Stimulated activated naive CD8-positive, alpha-beta T cell treated with anti-CD3 and anti-CD28 coated beads, Interleukin-15, amount 100 ng/mL, for 72 hours (primary cell): ENCODE measurements at regions not wholly inside any gene's neighbourhood (a gene's known extent, or its start where the extent isn't known, plus 50 kb on each side); places are given as distances from the start of the nearest gene placed in this dataset.
"Not testable (repeated sequence)": the region's sequence is repeated elsewhere in the genome, so short reads cannot be mapped to it uniquely, and the experiment has no call there.

Source experiments
- ATAC-seq: fragments of 150-1000 bp; cut with Tn5 transposase; 2 replicates; pipeline ENCODE4 v1.10.0; 2021; ENCODE audit warnings: mild to moderate bottlenecking, moderate library complexity
- DNase-seq, 2 donors: peaks; one replicate each; pipeline ENCODE4 v3.0.0; 2021 to 2022
- H3K27ac Mint-ChIP-seq, 2 donors: one replicate each; pipeline ENCODE4 v1.8.0; 2022; ENCODE audit warnings: mild to moderate bottlenecking in 2 of 2, mixed read lengths in 2 of 2, moderate library complexity in 2 of 2
- H3K27me3 Mint-ChIP-seq: one replicate; pipeline ENCODE4 v1.8.0; 2022; ENCODE audit warnings: mixed read lengths
- H3K4me1 Mint-ChIP-seq: one replicate; pipeline ENCODE4 v1.8.0; 2022; ENCODE audit warnings: mild to moderate bottlenecking, mixed read lengths
- H3K4me3 Mint-ChIP-seq, 2 donors: one replicate each; pipeline ENCODE4 v1.8.0; 2022; ENCODE audit warnings: mild to moderate bottlenecking in 2 of 2, mixed read lengths in 2 of 2, moderate library complexity in 1 of 2
- H3K9me3 Mint-ChIP-seq, 2 donors: one replicate each; pipeline ENCODE4 v1.8.0; 2022; ENCODE audit warnings: mixed read lengths in 2 of 2

DNA sequence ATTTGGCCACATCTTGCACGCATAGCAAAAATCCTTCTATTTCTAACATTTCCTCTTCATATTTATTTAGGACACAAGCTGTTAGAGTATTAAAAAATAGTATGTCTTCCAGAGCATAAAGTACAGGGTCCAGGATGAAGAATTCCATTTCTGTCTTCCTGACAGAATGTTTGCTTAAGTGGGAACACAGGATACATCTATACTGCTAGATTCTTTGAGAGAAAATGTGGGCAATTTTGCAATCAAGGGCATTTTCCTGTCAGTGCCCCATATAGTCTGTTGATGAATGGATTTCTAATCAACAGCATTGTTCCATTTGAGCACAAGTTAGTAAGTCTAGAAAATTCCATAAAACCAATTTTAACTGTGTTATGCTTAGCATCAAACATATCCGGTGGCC lies 409.9 kb downstream of the CPS1 start:
- no peak for ATAC-seq
- Mint-ChIP-seq H3K27ac (no peak overlapping the region), H3K9me3 (peaks cover 0 to 6% of the 10 kb centered on the region in 2 donors), H3K4me3 (no peak overlapping the region), H3K27me3 (no peaks in the 10 kb centered on the region), H3K4me1 (no peaks in the 10 kb centered on the region)
- no peak for DNase-seq

DNA sequence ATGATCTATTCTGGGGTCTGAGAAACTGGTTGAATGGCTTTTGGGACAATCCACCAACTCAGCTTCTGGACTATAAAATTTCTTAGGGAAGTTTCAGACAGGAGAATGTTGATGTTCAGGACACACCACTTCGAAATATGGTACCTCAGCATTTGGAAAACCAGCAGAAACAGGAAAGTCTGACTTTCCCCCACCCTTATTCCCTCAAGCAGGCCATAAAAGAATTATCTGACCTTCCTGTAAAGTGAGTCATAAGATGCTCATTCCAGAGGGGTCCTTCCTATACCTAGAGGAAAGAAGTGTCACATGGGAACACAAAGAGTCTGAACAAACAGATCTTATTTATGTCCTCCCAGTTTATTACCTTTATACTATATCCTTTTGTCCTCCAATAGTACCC lies 415.0 kb downstream of the CPS1 start:
- H3K27ac Mint-ChIP-seq, result no peak overlapping the region
- H3K27me3 Mint-ChIP-seq, result no peaks in the 10 kb centered on the region
- no peak overlapping the region for H3K4me3 Mint-ChIP-seq
- ATAC-seq (no peak), DNase-seq (no peak)
- H3K9me3 Mint-ChIP-seq, result peaks cover 0 to 6% of the 10 kb centered on the region in 2 donors
- H3K4me1 Mint-ChIP-seq, result no peaks in the 10 kb centered on the region

DNA sequence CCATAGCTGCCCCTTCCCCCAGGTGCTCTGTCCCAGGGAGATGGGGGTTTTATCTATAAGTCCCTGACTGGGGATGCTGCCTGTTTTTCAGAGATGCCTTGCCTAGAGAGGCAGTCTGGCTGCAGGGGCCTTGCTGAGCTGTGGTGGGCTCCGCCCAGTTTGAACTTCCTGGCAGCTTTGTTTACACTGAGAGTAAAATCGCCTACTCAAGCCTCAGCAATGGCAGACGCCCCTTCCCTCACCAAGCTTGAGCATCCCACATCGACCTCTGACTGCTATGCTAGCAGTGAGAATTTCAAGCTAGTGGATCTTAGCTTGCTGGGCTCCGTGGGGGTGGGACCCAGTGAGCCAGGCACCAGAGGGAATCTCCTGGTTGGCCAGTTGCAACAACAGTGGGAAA lies 430.4 kb downstream of the CPS1 start:
- not testable (repeated sequence) for H3K4me1 Mint-ChIP-seq, DNase-seq, H3K27ac Mint-ChIP-seq, H3K4me3 Mint-ChIP-seq, H3K27me3 Mint-ChIP-seq, ATAC-seq
- peaks cover 7 to 29% of the 10 kb centered on the region in 2 donors for H3K9me3 Mint-ChIP-seq

DNA sequence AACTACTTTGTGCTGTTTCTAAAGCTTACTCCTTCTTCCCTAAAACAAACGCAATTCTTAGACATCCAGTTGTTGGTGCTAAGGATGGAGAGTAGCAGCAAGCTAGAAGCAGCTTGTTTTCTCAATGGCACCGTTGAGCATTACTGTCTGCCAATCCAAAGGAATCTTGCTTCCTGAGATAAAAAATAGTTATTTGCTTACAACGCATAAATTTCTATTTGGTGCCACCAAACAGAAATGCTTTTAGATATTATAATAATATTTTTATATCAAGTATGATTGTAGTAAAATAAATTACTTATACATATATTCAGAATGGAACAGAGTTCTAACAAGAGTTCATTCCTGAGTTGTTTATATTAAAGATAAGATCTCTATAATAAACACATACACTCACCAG lies 434.7 kb downstream of the CPS1 start:
- no peaks in the 10 kb centered on the region for H3K4me1 Mint-ChIP-seq
- ATAC-seq, result no peak
- H3K9me3 Mint-ChIP-seq, result peaks cover 13 to 29% of the 10 kb centered on the region in 2 donors
- no peak overlapping the region for H3K4me3 Mint-ChIP-seq
- DNase-seq, result no peak
- no peaks in the 10 kb centered on the region for H3K27me3 Mint-ChIP-seq
- no peak overlapping the region for H3K27ac Mint-ChIP-seq

DNA sequence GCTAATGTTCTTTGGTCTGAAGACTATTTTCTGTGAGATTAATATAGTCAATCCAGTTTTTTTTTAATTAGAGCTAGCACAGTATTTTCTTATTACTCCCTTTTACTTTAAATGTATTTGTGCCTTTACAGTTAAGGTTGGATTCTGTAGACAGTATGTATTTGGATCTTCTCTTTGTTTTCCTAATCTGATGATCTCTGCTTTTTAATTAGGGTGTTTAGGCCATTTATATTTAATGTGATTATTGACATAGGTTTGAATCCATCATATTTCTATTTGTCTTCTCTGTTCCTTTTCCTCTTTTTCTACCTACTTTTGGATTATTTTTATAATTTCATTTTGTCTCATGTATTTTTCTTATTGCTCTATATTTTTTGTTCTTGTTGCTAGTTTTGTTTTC lies 437.7 kb downstream of the CPS1 start:
- no peak overlapping the region for H3K4me3 Mint-ChIP-seq
- peaks cover 13 to 16% of the 10 kb centered on the region in 2 donors for H3K9me3 Mint-ChIP-seq
- no peak for DNase-seq
- H3K27ac Mint-ChIP-seq, result no peak overlapping the region
- no peaks in the 10 kb centered on the region for H3K4me1 Mint-ChIP-seq
- ATAC-seq, result no peak
- H3K27me3 Mint-ChIP-seq, result no peaks in the 10 kb centered on the region

DNA sequence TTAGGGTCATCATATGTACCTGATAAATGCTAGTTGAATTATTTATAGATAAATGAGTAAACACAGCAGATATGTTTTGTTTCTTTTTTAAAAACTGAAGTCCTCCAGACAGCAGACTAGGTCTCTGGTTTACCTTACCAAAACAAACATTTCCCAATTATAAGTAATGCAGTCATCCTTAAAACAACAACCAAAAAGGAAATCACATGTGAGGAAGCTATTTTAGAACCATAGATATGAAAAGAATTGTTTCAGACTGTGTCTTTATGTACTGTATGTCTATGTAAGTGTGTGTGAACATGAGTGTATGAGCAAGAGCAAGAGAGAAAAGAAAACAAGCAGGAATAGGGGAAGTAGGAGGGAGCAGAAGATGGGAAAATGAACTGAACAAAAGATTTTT lies 441.0 kb downstream of the CPS1 start:
- DNase-seq, result no peak
- Mint-ChIP-seq H3K27ac (no peak overlapping the region), H3K4me3 (no peak overlapping the region), H3K27me3 (no peaks in the 10 kb centered on the region), H3K4me1 (no peaks in the 10 kb centered on the region), H3K9me3 (peaks cover 13 to 15% of the 10 kb centered on the region in 2 donors)
- no peak for ATAC-seq

DNA sequence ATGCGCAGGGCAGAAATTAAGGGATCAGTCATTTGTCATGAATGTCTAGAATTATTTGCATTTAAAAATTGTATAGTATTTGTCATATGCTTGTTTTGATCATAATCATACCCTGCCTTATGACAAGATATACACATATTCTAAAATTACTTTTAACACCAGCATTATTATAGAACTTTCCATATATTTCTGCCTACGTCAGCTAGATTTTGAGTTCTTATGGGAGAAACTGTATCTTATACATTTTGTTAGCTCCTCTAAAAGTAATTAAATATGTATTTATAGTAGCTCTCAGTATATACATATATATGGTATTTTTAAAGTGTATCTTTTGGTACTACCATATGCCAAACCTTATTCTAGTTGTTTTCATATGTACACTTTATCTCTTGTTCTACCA lies 441.9 kb downstream of the CPS1 start:
- ATAC-seq (no peak), DNase-seq (no peak)
- H3K4me3 Mint-ChIP-seq, result no peak overlapping the region
- no peak overlapping the region for H3K27ac Mint-ChIP-seq
- H3K4me1 Mint-ChIP-seq, result no peaks in the 10 kb centered on the region
- no peaks in the 10 kb centered on the region for H3K27me3 Mint-ChIP-seq
- H3K9me3 Mint-ChIP-seq, result peaks cover 13 to 15% of the 10 kb centered on the region in 2 donors

DNA sequence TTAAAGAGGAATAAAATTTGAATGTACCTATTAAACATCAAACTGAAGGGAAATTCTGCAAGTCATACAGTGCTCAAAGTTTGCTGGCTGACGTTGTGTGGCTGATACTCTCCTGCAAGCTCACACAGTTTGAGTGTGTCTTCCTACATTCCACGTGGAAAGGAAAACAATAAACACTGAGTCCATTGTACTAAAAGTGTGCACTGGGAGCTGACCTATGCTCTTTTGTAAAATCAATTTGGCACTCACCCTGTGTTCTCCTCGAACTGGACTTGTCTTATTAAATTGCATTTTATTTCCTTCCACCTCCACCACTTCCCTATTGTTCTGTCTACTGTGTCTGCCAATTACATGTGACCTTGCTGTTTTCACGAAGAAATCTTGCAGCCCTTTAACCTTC lies 458.0 kb downstream of the CPS1 start:
- no peak overlapping the region for H3K27ac Mint-ChIP-seq
- DNase-seq, result no peak
- no peak overlapping the region for H3K4me3 Mint-ChIP-seq
- H3K9me3 Mint-ChIP-seq, result peaks cover 15 to 17% of the 10 kb centered on the region in 2 donors
- ATAC-seq, result no peak
- no peaks in the 10 kb centered on the region for H3K4me1 Mint-ChIP-seq
- H3K27me3 Mint-ChIP-seq, result no peaks in the 10 kb centered on the region

DNA sequence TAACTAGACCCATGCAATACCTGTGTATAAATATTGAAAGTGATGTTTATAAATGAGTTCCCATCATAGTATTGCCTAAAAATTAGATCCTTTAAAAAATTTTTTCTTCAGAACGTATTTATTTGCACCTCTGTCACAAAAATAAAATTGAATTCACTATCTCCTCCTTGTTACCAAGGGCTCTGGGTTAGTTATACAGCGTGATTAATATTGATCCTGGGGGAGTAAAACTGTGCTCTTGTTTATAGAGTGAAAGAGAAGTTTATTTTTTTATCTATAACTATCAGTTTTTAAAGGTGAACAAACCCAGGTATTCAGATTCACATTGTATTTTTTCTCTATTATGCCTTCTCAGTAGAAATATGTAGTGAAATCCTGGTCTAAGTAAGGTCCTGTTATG lies 458.5 kb downstream of the CPS1 start:
- Mint-ChIP-seq H3K9me3 (peaks cover 15 to 17% of the 10 kb centered on the region in 2 donors), H3K27ac (no peak overlapping the region), H3K4me1 (no peaks in the 10 kb centered on the region), H3K27me3 (no peaks in the 10 kb centered on the region), H3K4me3 (no peak overlapping the region)
- DNase-seq (no peak), ATAC-seq (no peak)

DNA sequence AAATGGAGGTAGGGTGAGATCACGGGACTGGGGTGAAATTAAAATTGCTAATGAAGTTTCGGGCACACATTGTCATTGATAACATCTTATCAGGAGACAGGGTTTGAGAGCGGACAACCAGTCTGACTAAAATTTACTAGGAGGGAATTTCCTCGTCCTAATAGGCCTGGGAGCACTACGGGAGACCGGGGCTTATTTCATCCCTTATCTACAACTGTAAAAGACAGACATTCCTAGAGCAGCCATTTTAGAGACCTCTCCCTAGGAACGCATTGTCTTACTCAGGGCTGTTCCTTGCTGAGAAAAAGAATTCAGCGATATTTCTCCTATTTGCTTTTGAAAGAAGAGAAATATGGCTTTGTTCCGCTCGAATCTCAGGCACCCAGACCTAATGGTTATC lies 468.7 kb downstream of the CPS1 start:
- H3K9me3 Mint-ChIP-seq, result peaks cover 22 to 43% of the 10 kb centered on the region in 2 donors
- not testable (repeated sequence) for H3K4me1 Mint-ChIP-seq, ATAC-seq, H3K27ac Mint-ChIP-seq, H3K27me3 Mint-ChIP-seq, DNase-seq, H3K4me3 Mint-ChIP-seq

DNA sequence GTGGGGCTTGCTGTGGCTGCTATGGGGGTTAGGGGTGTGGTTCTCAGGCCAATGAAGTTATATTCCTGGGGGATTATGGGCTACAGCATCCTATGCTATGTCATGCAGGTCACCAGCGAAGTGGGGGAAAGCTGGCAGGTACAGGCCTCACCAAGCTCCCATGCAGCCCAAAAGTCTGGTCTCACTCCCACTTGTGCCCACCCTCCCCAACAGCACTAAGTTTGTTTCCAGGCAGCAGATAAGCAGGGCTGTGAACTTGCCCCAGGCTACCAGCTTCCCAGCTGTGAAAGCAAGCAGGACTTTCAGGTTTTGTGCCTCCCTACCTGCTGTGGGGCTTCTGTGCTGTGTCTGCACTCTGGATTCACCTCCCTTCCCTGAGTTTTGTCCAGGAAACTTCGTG lies 469.7 kb downstream of the CPS1 start:
- Mint-ChIP-seq H3K4me1 (no peaks in the 10 kb centered on the region), H3K9me3 (peaks cover 22 to 38% of the 10 kb centered on the region in 2 donors)

DNA sequence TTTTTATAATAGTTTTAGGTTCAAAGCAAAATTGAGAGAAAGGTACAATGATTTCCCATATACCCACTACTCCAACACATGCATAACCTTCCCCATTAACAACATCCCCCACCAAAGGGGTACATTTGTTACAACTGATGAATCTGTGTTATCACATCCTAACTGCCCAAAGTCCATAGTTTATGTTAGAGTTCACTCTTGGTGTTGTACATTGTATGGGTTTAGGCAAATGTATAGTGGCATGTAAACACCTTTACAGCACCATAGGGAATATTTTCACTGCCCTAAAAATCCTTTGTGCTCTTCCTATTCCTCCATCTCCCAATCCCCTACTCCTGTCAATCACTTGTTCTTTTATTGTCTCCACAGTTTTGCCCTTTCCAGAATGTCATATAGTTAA lies 471.6 kb downstream of the CPS1 start:
- no peak overlapping the region for H3K4me3 Mint-ChIP-seq
- no peaks in the 10 kb centered on the region for H3K27me3 Mint-ChIP-seq
- DNase-seq (no peak), ATAC-seq (no peak)
- H3K27ac Mint-ChIP-seq, result no peak overlapping the region
- H3K9me3 Mint-ChIP-seq, result peaks cover 13 to 28% of the 10 kb centered on the region in 2 donors
- H3K4me1 Mint-ChIP-seq, result no peaks in the 10 kb centered on the region

More for the DNA sequence above, 469.7 kb downstream of the CPS1 start:
- no peak overlapping the region for H3K4me3 Mint-ChIP-seq
- DNase-seq (no peak), ATAC-seq (no peak)
- no peak overlapping the region for H3K27ac Mint-ChIP-seq
- no peaks in the 10 kb centered on the region for H3K27me3 Mint-ChIP-seq

DNA sequence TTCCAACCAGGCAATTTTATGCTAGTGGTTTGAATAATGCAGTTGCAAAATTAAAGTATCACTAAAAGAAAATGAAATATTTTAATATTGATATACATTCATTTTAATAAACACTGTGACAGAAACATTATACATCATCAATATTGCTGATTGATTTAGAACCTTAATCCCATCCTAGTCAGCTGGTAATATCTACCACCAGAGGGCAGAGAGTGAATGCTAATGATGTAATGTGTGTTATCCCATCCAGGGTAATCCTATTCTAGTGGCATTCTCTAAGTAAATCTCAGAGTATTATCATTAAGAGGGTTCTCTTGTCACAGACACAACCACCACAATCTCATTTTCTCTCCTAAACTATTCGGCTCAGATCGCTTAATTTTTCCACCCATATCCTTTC lies 477.4 kb downstream of the CPS1 start:
- Mint-ChIP-seq H3K4me3 (no peak overlapping the region), H3K4me1 (no peaks in the 10 kb centered on the region), H3K27ac (no peak overlapping the region), H3K27me3 (no peaks in the 10 kb centered on the region), H3K9me3 (peaks cover 0 to 8% of the 10 kb centered on the region in 2 donors)
- DNase-seq (no peak), ATAC-seq (no peak)

DNA sequence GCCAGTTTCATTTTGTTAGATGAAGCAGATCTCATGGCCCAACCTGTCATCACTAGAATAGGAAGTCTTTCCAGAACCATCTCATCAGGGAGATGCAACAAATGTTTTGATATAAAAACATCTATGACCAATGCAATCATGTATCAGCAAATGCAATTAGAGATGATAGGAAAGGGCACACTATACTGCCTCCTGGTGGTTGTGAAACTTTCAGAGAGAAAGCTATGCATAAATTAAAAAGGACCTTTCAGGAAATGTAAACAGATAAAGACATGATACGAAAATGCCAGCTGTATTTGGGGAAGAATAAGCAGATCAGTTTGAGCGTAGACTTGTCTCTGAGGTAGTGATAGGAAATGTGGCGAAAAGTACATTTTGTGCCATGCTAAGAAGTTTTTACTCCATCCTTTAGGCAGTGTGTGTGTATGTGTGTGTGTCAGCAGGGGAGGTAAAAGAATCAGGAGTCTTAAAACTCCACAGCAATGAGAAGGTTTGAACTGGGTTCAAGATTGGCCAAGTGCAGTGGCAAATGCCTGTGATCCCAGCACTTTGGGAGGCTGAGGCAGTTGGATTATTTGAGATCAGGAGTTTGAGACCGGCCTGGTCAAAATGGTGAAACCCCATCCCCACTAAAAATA lies 479.3 kb downstream of the CPS1 start:
- DNase-seq (no peak), ATAC-seq (no peak)
- no peak overlapping the region for H3K27ac Mint-ChIP-seq
- H3K4me1 Mint-ChIP-seq, result no peaks in the 10 kb centered on the region
- H3K27me3 Mint-ChIP-seq, result no peaks in the 10 kb centered on the region
- no peak overlapping the region for H3K4me3 Mint-ChIP-seq
- peaks cover 0 to 4% of the 10 kb centered on the region in 2 donors for H3K9me3 Mint-ChIP-seq

DNA sequence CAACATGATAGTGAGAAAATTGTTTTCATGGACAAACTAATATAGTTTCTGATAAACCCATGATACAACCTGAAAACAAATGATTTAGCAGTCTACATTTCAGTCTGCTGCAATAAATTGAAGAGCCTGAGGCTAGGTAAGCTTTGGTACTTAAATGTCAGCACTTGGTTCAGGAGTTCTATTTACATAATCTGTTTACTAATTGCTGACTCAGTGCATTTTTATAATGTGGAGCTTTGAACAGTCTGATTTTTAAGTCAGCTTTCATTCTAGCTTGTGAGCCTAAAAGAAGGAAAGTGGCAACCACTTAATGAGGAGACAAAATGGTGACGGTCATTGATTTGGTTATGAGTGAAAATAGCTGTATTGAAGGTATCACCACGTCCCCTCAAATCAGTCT lies 488.6 kb downstream of the CPS1 start:
- ATAC-seq (no peak), DNase-seq (no peak)
- Mint-ChIP-seq H3K4me3 (no peak overlapping the region), H3K27ac (no peak overlapping the region), H3K9me3 (no peaks in the 10 kb centered on the region), H3K4me1 (no peaks in the 10 kb centered on the region), H3K27me3 (no peaks in the 10 kb centered on the region)

DNA sequence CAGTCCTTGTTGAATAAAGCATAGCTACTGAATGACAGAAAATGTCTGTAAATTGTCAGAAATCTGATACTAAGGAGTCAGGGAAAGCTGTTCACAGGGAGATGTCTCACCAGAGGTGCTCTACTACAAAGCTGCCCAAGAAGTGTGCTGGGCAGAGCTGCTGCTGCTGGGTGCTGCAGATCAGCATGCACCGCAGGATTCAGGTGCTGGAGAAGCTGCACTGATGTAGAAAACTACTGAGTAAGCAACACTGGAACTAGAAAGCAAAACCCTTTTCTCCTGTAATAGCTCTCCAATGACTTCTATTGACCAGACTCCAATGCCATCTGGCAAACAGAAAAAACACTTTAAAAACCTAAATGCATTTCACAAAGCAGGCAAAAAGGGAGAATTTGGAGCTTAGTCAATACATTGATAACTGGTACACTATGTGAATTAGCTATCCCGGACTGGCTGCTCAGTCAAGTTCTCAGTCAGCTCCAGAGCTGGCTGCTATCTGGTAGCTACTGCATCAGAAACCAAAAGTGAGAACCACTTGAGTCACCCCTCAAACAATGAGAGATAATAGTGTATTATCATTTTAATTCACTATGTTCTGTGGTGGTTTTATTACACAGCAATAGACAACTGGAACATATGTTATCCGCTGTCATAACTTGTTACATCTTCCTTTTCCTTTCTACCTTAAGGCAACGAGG lies 493.1 kb downstream of the CPS1 start:
- Mint-ChIP-seq H3K9me3 (peaks cover 0 to 11% of the 10 kb centered on the region in 2 donors), H3K4me1 (no peaks in the 10 kb centered on the region), H3K27ac (no peak overlapping the region), H3K4me3 (no peak overlapping the region), H3K27me3 (no peaks in the 10 kb centered on the region)
- ATAC-seq, result no peak
- no peak for DNase-seq

DNA sequence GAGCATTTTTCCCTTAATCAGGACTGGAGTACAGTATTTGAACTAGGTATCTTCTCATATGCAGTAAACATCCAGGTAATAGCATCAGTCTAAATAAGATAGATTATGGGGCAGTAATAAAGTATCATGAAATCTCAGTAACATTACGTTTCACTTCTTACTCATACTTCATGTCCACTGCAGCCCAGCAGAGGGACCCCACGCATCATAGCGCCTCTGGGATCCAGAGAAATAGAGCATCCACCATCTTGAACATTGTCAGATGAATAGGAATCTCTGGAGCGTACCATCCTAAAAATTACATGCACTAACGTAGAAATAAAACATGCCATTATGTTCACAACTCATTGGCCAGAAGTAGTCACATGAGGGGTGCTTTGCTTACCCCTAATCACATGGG lies 499.0 kb downstream of the CPS1 start:
- H3K27me3 Mint-ChIP-seq, result no peaks in the 10 kb centered on the region
- no peak overlapping the region for H3K27ac Mint-ChIP-seq
- no peaks in the 10 kb centered on the region for H3K4me1 Mint-ChIP-seq
- no peak overlapping the region for H3K4me3 Mint-ChIP-seq
- peaks cover 0 to 11% of the 10 kb centered on the region in 2 donors for H3K9me3 Mint-ChIP-seq
- ATAC-seq (no peak), DNase-seq (no peak)
